WI38 (cell line): ENCODE measurements at regions not wholly inside any gene's neighbourhood (a gene's known extent, or its start where the extent isn't known, plus 50 kb on each side); places are given as distances from the start of the nearest gene placed in this dataset.

Experiments used
- H3K4me3 ChIP-seq: 2 replicates; pipeline ENCODE4 v1.5.1; 2011; ENCODE audit warnings: low read depth, mild to moderate bottlenecking, control low read depth, low read length
- CTCF ChIP-seq: IDR thresholded peaks from 2 replicates; pipeline ENCODE4 v1.5.1; 2012; ENCODE audit warnings: low read depth, mild to moderate bottlenecking, control low read depth, low read length

DNA sequence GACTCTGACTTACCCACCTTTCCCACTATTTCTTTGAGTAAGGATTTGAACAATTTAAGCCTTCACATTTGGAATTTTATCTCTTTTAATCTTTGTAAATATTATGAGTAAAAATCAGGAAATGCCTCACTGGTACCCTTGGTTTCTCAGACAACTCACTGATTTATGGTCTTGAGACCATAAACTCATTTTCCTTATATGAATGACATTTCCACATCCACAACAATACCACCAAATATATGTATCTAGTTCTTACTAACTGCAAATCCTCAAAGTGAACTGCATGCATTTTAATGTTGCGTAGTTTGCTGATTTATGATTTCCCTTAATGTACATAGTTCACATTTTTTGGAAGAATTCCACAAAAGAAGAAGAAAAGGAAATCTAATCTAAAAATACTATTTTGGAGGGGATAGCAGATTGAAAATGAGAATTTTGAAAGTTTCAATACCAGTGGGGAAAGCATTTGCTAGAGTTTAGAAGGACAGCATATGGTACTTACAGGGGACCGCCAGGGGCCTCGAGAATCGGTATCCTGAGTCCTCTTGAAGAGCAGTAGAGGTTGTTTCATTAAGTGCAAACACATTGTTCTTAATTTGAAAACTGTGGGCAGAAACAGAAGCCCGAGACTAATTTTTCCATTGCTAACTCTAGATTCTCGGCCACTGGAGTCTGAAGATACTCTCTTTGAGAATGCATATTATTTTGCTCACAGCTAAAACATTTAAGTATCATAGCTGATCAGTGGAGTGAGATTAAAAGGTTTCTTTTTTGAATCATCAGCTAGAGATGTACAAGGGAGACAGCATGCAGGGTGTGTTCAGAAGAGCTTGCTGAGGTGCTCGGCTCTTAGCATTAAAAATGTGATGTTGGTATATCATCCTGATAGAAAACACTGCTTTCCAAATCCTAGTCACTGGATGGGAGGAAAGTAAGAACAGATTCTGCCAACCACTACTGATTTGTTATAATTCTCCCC is 964.0 kb downstream of the GATA3 start:
- H3K4me3 ChIP-seq: no peak overlapping the region
- TF ChIP-seq CTCF: no peak

DNA sequence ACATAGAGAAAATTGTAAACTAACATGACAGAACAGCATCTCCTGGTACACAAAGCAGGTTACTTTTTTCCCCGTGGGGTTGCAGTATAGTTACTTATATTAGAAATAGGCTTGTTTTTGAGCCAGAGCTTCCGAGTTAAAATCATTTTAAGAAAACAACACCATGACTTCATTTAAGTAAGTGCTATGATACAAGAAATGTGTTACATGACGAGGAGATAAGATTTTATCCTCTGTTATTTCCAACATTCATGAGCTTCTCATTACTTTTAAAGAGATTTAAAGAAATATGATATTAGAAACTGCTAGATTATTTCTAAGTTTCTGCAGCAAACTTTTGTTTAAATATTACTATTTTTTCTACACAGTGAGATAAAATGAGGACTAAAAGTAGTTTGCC is 968.7 kb downstream of the GATA3 start:
- no peak for TF ChIP-seq CTCF
- H3K4me3 ChIP-seq: no peak overlapping the region

GRCh38 chr10:9024210-9024609 is 969.7 kb downstream of the GATA3 start:
- TF ChIP-seq CTCF: no peak
- H3K4me3 ChIP-seq: no peak overlapping the region

GRCh38 chr10:9028231-9028630 is 973.7 kb downstream of the GATA3 start:
- TF ChIP-seq CTCF: no peak
- H3K4me3 ChIP-seq: no peak overlapping the region

- no peak for TF ChIP-seq CTCF
- H3K4me3 ChIP-seq: no peak overlapping the region
Observed at GRCh38 chr10:9035355-9035754, 980.9 kb downstream of the GATA3 start.

GRCh38 chr10:9036711-9037204 is 982.3 kb downstream of the GATA3 start:
- H3K4me3 ChIP-seq: no peak overlapping the region
- no peak for TF ChIP-seq CTCF

- H3K4me3 ChIP-seq: no peak overlapping the region
- no peak for TF ChIP-seq CTCF
Observed at GRCh38 chr10:9038146-9038714, 983.7 kb downstream of the GATA3 start.
